AG09319 (cell line): ENCODE measurements at regions not wholly inside any gene's neighbourhood (a gene's known extent, or its start where the extent isn't known, plus 50 kb on each side); places are given as distances from the start of the nearest gene placed in this dataset.

Source experiments
- DNase-seq: peaks from one replicate; pipeline ENCODE4 v3.0.0-alpha.2; 2010; ENCODE audit warnings: low read depth; ENCODE audit errors: extremely low read depth
- CTCF ChIP-seq: IDR thresholded peaks from 2 replicates; pipeline ENCODE4 v1.5.1; 2011; ENCODE audit warnings: low read depth, mild to moderate bottlenecking, inconsistent platforms, low read length, moderate library complexity

GRCh38 chr1:57553666-57554065 is 129.8 kb upstream of the DAB1 start:
- TF ChIP-seq CTCF, result no peak
- DNase-seq, result no peak

GRCh38 chr1:57551476-57551875 is 127.6 kb upstream of the DAB1 start:
- no peak for TF ChIP-seq CTCF
- no peak for DNase-seq

DNA sequence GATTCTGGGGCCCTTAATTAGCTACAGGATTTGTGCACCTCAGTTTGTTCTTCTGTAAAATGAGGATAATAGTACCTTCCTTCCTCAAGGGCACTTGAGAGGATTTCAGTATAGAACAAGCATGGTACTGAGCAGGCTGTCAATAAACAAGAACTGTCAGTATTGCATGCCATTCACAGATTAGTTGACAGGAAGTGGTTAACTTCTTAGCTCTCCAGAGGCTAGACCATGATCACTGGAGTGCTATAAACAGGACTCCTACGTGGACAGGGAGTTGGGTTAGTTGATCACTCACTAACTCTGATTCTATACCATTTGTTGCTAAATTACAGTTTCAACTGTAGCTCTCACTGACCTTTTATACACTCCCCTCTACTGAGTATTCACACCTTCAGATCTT is 126.2 kb upstream of the DAB1 start:
- no peak for TF ChIP-seq CTCF
- no peak for DNase-seq

GRCh38 chr1:57549300-57549699 is 125.4 kb upstream of the DAB1 start:
- no peak for TF ChIP-seq CTCF
- no peak for DNase-seq

GRCh38 chr1:57546549-57547330 is 122.9 kb upstream of the DAB1 start:
- DNase-seq, result no peak
- TF ChIP-seq CTCF, result no peak

DNA sequence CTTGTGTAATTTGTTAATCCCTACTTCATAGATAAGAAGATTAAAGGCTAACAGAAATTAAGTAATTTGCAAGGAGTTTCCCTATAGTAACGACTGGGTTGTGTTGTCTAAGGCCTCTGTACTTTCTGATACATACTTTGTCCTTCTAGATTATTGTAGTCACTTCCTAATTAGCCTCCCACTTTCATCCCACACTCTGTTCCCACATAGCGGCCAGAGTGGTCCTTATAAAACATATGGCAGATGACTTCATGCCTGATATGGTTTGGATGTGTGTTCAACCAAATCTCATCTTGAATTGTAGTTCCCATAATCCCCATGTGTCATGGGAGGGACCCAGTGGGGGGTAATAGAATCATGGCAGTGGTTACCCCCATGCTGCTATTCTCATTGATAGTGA is 120.5 kb upstream of the DAB1 start:
- DNase-seq, result no peak
- TF ChIP-seq CTCF, result no peak

DNA sequence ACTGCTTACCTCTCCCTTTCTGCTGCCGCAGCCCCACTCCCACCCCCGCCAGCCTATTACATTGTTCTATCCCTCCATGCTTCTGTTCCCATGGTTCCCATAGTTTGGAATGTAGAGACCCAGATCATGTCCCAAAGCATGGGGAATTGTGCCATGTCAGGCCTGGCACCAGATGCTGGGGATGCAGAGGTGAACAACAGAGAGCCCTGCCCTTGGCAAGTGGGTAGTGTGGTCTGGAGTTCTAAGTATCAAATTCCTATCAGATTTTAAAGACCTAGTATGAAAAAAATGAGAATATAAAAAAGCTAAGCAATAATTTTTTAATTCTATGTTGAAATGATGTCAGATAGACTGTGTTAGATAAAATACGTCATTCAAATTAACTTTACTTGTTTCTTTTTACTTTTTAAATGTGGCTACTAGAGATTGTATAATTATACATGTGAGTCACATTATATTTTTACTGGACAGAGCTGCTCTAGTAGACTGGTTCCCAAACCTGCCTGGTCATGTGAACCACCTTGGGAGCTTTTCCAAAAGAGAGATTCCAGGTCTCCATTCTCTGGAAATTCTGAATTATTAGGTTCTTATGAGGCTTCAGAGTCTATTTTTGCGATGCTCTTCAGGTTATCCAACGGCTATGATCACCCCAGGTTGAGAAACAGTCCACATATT is 113.0 kb upstream of the DAB1 start:
- TF ChIP-seq CTCF, result no peak
- no peak for DNase-seq
